LNCaP clone FGC (cell line): ENCODE measurements at regions not wholly inside any gene's neighbourhood (a gene's known extent, or its start where the extent isn't known, plus 50 kb on each side); places are given as distances from the start of the nearest gene placed in this dataset.
A peak's percentile ranks its signal among the peaks of the same experiment; 100 is the strongest.

Experiments used
- DNase-seq: peaks from one replicate; pipeline ENCODE4 v3.0.0-alpha.2; 2011; ENCODE audit warnings: low read depth
- H3K4me3 ChIP-seq: 2 replicates; pipeline ENCODE4 v1.5.1; 2011; ENCODE audit warnings: mild to moderate bottlenecking, low read depth, low read length, control low read depth
- TF ChIP-seq, protein P1 (sequence below): IDR thresholded peaks from 2 replicates; pipeline ENCODE4 v1.5.1; 2012; ENCODE audit warnings: mild to moderate bottlenecking; ENCODE audit not compliant: control insufficient read depth, insufficient read depth; ENCODE audit errors: extremely low read depth

DNA sequence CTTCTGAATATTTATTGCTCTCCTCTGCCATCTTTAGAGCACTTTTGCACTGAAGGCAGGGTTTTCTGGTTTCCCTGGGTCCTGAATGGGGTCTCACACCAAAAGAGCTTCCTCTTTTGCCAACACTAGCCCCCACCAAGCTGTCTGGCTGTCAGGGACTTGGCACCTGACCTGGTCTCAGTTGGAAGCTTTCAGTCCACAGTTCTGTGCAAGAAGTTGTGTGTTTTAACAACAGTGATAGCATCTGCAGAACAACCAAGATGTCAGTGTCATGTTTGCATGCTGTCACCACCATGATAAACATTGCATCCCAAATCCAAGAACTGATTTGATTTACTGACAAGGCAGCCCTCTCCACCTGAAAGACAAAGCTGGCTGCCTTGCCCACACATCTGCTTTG is 448.5 kb upstream of the CCL2 start:
- H3K4me3 ChIP-seq: no peak overlapping the region
- DNase-seq: peak; percentile 34
- TF ChIP-seq, protein P1, sequence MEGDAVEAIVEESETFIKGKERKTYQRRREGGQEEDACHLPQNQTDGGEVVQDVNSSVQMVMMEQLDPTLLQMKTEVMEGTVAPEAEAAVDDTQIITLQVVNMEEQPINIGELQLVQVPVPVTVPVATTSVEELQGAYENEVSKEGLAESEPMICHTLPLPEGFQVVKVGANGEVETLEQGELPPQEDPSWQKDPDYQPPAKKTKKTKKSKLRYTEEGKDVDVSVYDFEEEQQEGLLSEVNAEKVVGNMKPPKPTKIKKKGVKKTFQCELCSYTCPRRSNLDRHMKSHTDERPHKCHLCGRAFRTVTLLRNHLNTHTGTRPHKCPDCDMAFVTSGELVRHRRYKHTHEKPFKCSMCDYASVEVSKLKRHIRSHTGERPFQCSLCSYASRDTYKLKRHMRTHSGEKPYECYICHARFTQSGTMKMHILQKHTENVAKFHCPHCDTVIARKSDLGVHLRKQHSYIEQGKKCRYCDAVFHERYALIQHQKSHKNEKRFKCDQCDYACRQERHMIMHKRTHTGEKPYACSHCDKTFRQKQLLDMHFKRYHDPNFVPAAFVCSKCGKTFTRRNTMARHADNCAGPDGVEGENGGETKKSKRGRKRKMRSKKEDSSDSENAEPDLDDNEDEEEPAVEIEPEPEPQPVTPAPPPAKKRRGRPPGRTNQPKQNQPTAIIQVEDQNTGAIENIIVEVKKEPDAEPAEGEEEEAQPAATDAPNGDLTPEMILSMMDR: no peak

DNA sequence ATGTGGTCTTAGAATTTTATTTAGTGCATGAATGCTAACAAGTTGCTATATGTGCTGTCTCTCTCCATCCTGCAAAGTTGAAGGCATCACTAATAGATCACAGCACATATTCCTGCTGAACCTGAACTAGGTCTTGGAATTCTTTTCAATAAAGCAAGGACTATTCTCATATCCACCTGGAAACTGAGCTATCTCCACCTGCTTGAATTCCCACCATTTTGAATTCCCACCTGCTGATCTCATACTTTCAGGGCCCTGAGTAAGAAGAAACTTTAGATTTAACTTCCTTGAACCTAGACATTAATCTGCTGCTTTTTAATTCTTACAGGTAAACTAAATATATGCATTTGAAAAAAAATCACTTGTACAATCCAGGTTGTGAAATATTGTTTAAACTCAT is 445.3 kb upstream of the CCL2 start:
- H3K4me3 ChIP-seq: no peak overlapping the region
- no peak for DNase-seq
- TF ChIP-seq, protein P1: no peak

- TF ChIP-seq, protein P1: no peak
- DNase-seq: no peak
- no peak overlapping the region for H3K4me3 ChIP-seq
These were observed 443.9 kb upstream of the CCL2 start for GRCh38 chr17:33811004-33811760.

DNA sequence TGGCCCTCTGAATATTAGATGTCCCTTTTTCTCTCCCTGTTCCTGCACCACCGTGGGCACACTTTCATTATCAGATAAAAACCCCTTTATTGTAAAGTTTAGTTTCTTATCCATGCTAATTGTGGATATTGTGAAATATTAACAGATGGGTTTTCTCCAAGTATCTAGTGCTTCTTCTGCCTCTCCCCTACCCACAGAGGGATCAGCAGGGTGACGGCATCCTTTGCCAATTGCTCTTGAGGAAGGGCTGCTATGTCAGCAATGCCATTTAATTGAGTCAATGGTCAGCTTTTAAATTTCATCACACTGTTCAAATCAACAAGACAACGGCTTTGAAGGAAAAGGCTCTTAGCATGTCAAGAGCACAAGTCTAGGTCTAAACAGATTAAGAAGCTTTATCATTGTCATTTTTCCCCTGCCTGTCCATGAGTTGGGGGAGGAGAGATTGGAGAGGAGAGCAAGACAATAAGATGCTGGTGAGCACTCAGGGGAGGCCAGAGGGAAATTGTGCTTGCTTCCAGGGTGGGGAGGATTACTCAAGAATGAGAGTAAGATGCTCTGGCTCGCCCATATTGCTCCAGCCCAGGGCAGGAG is 443.0 kb upstream of the CCL2 start:
- no peak for DNase-seq
- no peak overlapping the region for H3K4me3 ChIP-seq
- TF ChIP-seq, protein P1: no peak

DNA sequence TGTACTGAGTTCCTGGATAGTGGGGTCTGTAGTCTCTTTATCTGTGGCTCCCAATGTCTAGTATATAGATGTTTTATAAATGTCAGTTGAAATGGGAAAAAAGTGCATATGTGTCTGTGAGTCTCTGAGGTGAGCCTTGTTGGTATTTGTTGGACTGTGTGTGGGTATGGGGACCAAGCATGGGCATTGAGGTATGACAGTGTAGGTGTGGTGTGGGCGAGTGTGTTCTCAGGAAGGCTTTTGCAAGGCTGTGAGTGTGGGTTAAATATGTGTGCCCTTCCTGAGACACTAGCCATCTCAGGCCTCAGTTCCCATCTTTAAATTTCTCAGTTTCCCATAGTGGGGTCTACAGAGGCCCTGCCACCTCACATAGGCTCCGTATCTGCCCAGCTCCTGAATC is 440.2 kb upstream of the CCL2 start:
- H3K4me3 ChIP-seq: no peak overlapping the region
- TF ChIP-seq, protein P1: no peak
- DNase-seq: no peak

- H3K4me3 ChIP-seq: no peak overlapping the region
- DNase-seq: no peak
- TF ChIP-seq, protein P1: no peak
These were observed 439.0 kb upstream of the CCL2 start for GRCh38 chr17:33816036-33816435.
